ENCODE measurements at regions not wholly inside any gene's neighbourhood (a gene's known extent, or its start where the extent isn't known, plus 50 kb on each side); places are given as distances from the start of the nearest gene placed in this dataset.

- ChIA-PET POLR2A (no interaction called here), CTCF (no interaction called here)
- H3K9me3 Mint-ChIP-seq (ENCODE audit: insufficient read depth): no peaks in the 10 kb centered on the region
- Histone ChIP-seq H3K27ac (ENCODE audit: low read length in 2 of 2) (no peak overlapping the region), H3K36me3 (replicated peaks in 1 of 2; ENCODE audit: control extremely low read depth in 1 of 2, control insufficient read depth in 1 of 2, extremely low read depth in 1 of 2, insufficient read depth in 2 of 2, low read length in 1 of 2) (no peaks in the 10 kb centered on the region), H3K9me3 (ENCODE audit: control extremely low read depth in 1 of 3, control insufficient read depth in 2 of 3, insufficient read depth in 1 of 3, low read length in 2 of 3) (no peaks in the 10 kb centered on the region), H3K4me3 (ENCODE audit: control extremely low read depth in 1 of 5, extremely low read depth in 1 of 5, insufficient read depth in 1 of 5, low read depth in 2 of 5, low read length in 4 of 5) (no peak overlapping the region), H3K4me2 (replicated peaks; ENCODE audit: low read depth, low read length, poor library complexity, severe bottlenecking) (no peak overlapping the region), H3K4me1 (ENCODE audit: control insufficient read depth in 2 of 2, insufficient read depth in 2 of 2, low read length in 2 of 2) (no peaks in the 10 kb centered on the region), H3K79me2 (ENCODE audit: control insufficient read depth, insufficient read depth, low read length) (no peaks in the 10 kb centered on the region), H2AFZ (ENCODE audit: insufficient read depth, low read depth, low read length, poor library complexity, severe bottlenecking) (no peak overlapping the region), H3K27me3 (replicated peaks in 1 of 4; ENCODE audit: control extremely low read depth in 1 of 4, control insufficient read depth in 3 of 4, insufficient read depth in 4 of 4, low read length in 3 of 4) (no peaks in the 10 kb centered on the region), H3K9ac (ENCODE audit: low read length) (no peak overlapping the region), H4K20me1 (ENCODE audit: control insufficient read depth, insufficient read depth, low read length, poor library complexity, severe bottlenecking) (no peaks in the 10 kb centered on the region)
- H3K4me3 Mint-ChIP-seq: no peak overlapping the region
- H3K27ac Mint-ChIP-seq: no peak overlapping the region
- intact Hi-C loops (cut with micrococcal nuclease): no loop called here
- H3K4me1 Mint-ChIP-seq: no peaks in the 10 kb centered on the region
- no peak for DNase-seq
- peaks cover 3% of the 10 kb centered on the region for H3K27me3 Mint-ChIP-seq
- TF ChIP-seq EZH2 (IDR thresholded peaks at IDR 0.05; ENCODE audit: borderline replicate concordance, insufficient read depth, low read depth, low read length, poor library complexity, severe bottlenecking): no peak
- no peak for ATAC-seq (ENCODE audit: low read depth)
- WGBS (ENCODE audit: insufficient coverage): 92% methylated on average over 6 of the region's 8 CpGs
Observed at GRCh38 chr4:108256538-108256937, 87.8 kb upstream of the LEF1 start.

DNA sequence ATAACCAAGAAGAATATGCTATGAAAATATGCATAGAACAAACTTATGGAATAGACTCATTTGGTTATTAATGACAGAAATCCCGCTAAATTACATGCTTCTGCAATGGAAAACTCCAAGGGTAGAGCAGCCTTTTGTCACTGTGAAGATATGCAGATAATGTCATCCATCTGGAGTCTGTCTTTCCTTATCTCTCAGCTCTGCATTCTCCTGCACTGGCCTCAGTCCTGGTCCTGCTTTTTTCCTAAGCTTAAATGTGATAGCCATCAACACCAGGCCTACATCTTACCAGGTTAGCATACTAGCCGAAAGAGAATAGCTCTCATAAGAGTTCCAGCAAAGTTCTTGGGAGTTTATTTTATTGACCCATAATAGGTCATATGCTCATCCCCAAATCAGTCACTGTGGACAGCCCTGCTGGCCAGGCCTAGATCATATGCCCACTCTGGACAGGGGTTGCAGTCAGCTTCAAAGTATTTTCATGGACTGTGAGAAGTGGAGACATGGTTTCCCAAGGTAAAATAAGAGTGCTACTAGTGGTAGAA, 86.5 kb upstream of the LEF1 start:
- no peaks in the 10 kb centered on the region for H3K4me1 ChIP-seq (ENCODE audit: control insufficient read depth in 2 of 2, insufficient read depth in 2 of 2, low read length in 2 of 2)
- no peaks in the 10 kb centered on the region for H4K20me1 ChIP-seq (ENCODE audit: control insufficient read depth, insufficient read depth, low read length, poor library complexity, severe bottlenecking)
- H3K9ac ChIP-seq (ENCODE audit: low read length): no peak overlapping the region
- H3K4me3 ChIP-seq (ENCODE audit: control extremely low read depth in 1 of 5, extremely low read depth in 1 of 5, insufficient read depth in 1 of 5, low read depth in 2 of 5, low read length in 4 of 5): no peak overlapping the region
- H3K9me3 Mint-ChIP-seq (ENCODE audit: insufficient read depth): no peaks in the 10 kb centered on the region
- ChIA-PET CTCF (no interaction called here), POLR2A (interaction anchor here (0.6 kb wide), 1 partner anchor 1393 kb away, joined by 4 read pairs; no protein-coding TSS in a partner anchor)
- no peaks in the 10 kb centered on the region for H3K9me3 ChIP-seq (ENCODE audit: control extremely low read depth in 1 of 3, control insufficient read depth in 2 of 3, insufficient read depth in 1 of 3, low read length in 2 of 3)
- H3K4me3 Mint-ChIP-seq: no peak overlapping the region
- no CpG with 5 or more reads among the region's 2 CpGs for WGBS (ENCODE audit: insufficient coverage)
- H3K27me3 Mint-ChIP-seq: peaks cover 3% of the 10 kb centered on the region
- no peaks in the 10 kb centered on the region for H3K36me3 ChIP-seq (replicated peaks in 1 of 2; ENCODE audit: control extremely low read depth in 1 of 2, control insufficient read depth in 1 of 2, extremely low read depth in 1 of 2, insufficient read depth in 2 of 2, low read length in 1 of 2)
- H3K4me2 ChIP-seq (replicated peaks; ENCODE audit: low read depth, low read length, poor library complexity, severe bottlenecking): no peak overlapping the region
- no peak for DNase-seq
- TF ChIP-seq, protein P1, sequence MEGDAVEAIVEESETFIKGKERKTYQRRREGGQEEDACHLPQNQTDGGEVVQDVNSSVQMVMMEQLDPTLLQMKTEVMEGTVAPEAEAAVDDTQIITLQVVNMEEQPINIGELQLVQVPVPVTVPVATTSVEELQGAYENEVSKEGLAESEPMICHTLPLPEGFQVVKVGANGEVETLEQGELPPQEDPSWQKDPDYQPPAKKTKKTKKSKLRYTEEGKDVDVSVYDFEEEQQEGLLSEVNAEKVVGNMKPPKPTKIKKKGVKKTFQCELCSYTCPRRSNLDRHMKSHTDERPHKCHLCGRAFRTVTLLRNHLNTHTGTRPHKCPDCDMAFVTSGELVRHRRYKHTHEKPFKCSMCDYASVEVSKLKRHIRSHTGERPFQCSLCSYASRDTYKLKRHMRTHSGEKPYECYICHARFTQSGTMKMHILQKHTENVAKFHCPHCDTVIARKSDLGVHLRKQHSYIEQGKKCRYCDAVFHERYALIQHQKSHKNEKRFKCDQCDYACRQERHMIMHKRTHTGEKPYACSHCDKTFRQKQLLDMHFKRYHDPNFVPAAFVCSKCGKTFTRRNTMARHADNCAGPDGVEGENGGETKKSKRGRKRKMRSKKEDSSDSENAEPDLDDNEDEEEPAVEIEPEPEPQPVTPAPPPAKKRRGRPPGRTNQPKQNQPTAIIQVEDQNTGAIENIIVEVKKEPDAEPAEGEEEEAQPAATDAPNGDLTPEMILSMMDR (IDR thresholded peaks at IDR 0.05): no peak
- TF ChIP-seq EZH2 (IDR thresholded peaks at IDR 0.05; ENCODE audit: borderline replicate concordance, insufficient read depth, low read depth, low read length, poor library complexity, severe bottlenecking): no peak
- no peaks in the 10 kb centered on the region for H3K79me2 ChIP-seq (ENCODE audit: control insufficient read depth, insufficient read depth, low read length)
- no peak overlapping the region for H3K27ac Mint-ChIP-seq
- H3K4me1 Mint-ChIP-seq: no peaks in the 10 kb centered on the region
- no peak overlapping the region for H2AFZ ChIP-seq (ENCODE audit: insufficient read depth, low read depth, low read length, poor library complexity, severe bottlenecking)
- no peak overlapping the region for H3K27ac ChIP-seq (ENCODE audit: low read length in 2 of 2)
- ATAC-seq (ENCODE audit: low read depth): no peak
- no peaks in the 10 kb centered on the region for H3K27me3 ChIP-seq (replicated peaks in 1 of 4; ENCODE audit: control extremely low read depth in 1 of 4, control insufficient read depth in 3 of 4, insufficient read depth in 4 of 4, low read length in 3 of 4)
- intact Hi-C loops (cut with micrococcal nuclease): no loop called here

Measured in B cell (primary cell).